Parathyroid adenoma (tissue), 2 donors: ENCODE measurements at regions not wholly inside any gene's neighbourhood (a gene's known extent, or its start where the extent isn't known, plus 50 kb on each side); places are given as distances from the start of the nearest gene placed in this dataset.
"Not testable (repeated sequence)": the region's sequence is repeated elsewhere in the genome, so short reads cannot be mapped to it uniquely, and the experiment has no call there.

Experiments used
- H2AFZ ChIP-seq: fragments of 300-600 bp; sonication (generic); one replicate; pipeline ENCODE4 v1.7.0; 2017; ENCODE audit warnings: antibody characterized with exemption, mild to moderate bottlenecking
- H3K27ac ChIP-seq: fragments of 300-600 bp; sonication (generic); one replicate; pipeline ENCODE4 v1.7.0; 2017
- H3K27me3 ChIP-seq: fragments of 300-600 bp; sonication (generic); one replicate; pipeline ENCODE4 v1.7.0; 2017; ENCODE audit warnings: low read length; ENCODE audit not compliant: control insufficient read depth, insufficient read depth
- H3K36me3 ChIP-seq: fragments of 300-600 bp; sonication (generic); one replicate; pipeline ENCODE4 v1.7.0; 2017; ENCODE audit warnings: low read length; ENCODE audit not compliant: control insufficient read depth, insufficient read depth
- H3K4me1 ChIP-seq: fragments of 300-600 bp; sonication (generic); one replicate; pipeline ENCODE4 v1.7.0; 2017; ENCODE audit warnings: control low read depth
- H3K4me2 ChIP-seq: fragments of 300-600 bp; sonication (generic); one replicate; pipeline ENCODE4 v1.7.0; 2017; ENCODE audit warnings: low read length
- H3K4me3 ChIP-seq: fragments of 300-600 bp; sonication (generic); one replicate; pipeline ENCODE4 v1.7.0; 2017; ENCODE audit warnings: low read depth, low read length
- H3K79me2 ChIP-seq: fragments of 300-600 bp; sonication (generic); one replicate; pipeline ENCODE4 v1.7.0; 2017; ENCODE audit warnings: control low read depth
- H3K9ac ChIP-seq: fragments of 300-600 bp; sonication (generic); one replicate; pipeline ENCODE4 v1.7.0; 2017; ENCODE audit warnings: mild to moderate bottlenecking
- H3K9me3 ChIP-seq: fragments of 300-600 bp; sonication (generic); one replicate; pipeline ENCODE4 v1.7.0; 2017; ENCODE audit warnings: low read length; ENCODE audit not compliant: control insufficient read depth
- CTCF ChIP-seq: fragments of 300-600 bp; sonication (generic); IDR thresholded peaks from one replicate; pipeline ENCODE4 v1.7.0; 2017; ENCODE audit warnings: antibody characterized with exemption, mild to moderate bottlenecking
- donor health status: primary hyperparathyroidism.

GRCh38 chr12:100083308-100083707 lies 59.4 kb downstream of the BLTP3B start:
- no peak overlapping the region for H2AFZ ChIP-seq
- H3K79me2 ChIP-seq = no peaks in the 10 kb centered on the region
- no peaks in the 10 kb centered on the region for H3K4me1 ChIP-seq
- no peaks in the 10 kb centered on the region for H3K36me3 ChIP-seq
- H3K9ac ChIP-seq = no peak overlapping the region
- H3K4me3 ChIP-seq = no peak overlapping the region
- no peaks in the 10 kb centered on the region for H3K27me3 ChIP-seq
- no peaks in the 10 kb centered on the region for H3K9me3 ChIP-seq
- no peak overlapping the region for H3K27ac ChIP-seq
- TF ChIP-seq CTCF = no peak
- no peak overlapping the region for H3K4me2 ChIP-seq

DNA sequence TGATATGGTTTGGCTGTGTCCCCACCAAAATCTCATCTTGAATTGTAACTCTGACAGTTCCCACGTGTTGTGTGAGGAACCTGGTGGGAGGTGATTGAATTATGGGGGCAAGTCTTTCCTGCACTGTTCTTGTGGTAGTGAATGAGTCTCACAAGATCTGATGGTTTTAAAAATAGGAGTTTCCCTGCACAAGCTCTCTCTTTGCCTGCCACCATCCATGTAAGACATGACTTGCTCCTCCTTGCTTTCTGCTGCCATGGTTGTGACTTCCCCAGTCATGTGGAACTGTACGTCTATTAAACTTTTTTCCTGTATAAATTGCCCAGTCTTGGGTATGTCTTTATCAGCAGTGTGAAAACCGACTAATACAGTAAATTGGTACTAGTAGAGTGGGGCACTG lies 63.9 kb downstream of the BLTP3B start:
- H3K4me3 ChIP-seq = not testable (repeated sequence)

GRCh38 chr12:100077367-100077766 lies 65.3 kb downstream of the BLTP3B start:
- no peaks in the 10 kb centered on the region for H3K36me3 ChIP-seq

More for the DNA sequence above, 63.9 kb downstream of the BLTP3B start:
- not testable (repeated sequence) for H3K36me3 ChIP-seq, H3K9me3 ChIP-seq, H3K4me1 ChIP-seq, H3K9ac ChIP-seq, H2AFZ ChIP-seq, H3K27ac ChIP-seq, H3K4me2 ChIP-seq, H3K27me3 ChIP-seq, H3K79me2 ChIP-seq

GRCh38 chr12:100075598-100075997 lies 67.1 kb downstream of the BLTP3B start:
- no peak overlapping the region for H2AFZ ChIP-seq
- H3K79me2 ChIP-seq = no peaks in the 10 kb centered on the region
- no peaks in the 10 kb centered on the region for H3K4me1 ChIP-seq
- H3K4me3 ChIP-seq = no peak overlapping the region
- no peaks in the 10 kb centered on the region for H3K9me3 ChIP-seq
- no peak overlapping the region for H3K27ac ChIP-seq
- H3K9ac ChIP-seq = no peak overlapping the region
- no peaks in the 10 kb centered on the region for H3K27me3 ChIP-seq
- H3K36me3 ChIP-seq = no peaks in the 10 kb centered on the region
- TF ChIP-seq CTCF = no peak
- no peak overlapping the region for H3K4me2 ChIP-seq

More at GRCh38 chr12:100077367-100077766, 65.3 kb downstream of the BLTP3B start:
- TF ChIP-seq CTCF = no peak
- Histone ChIP-seq H3K27me3 (no peaks in the 10 kb centered on the region), H3K4me2 (no peak overlapping the region), H3K9me3 (no peaks in the 10 kb centered on the region), H3K27ac (no peak overlapping the region), H3K9ac (no peak overlapping the region), H3K4me1 (no peaks in the 10 kb centered on the region), H3K4me3 (no peak overlapping the region), H2AFZ (no peak overlapping the region), H3K79me2 (no peaks in the 10 kb centered on the region)

GRCh38 chr12:100069795-100070194 lies 72.9 kb downstream of the BLTP3B start:
- no peaks in the 10 kb centered on the region for H3K9me3 ChIP-seq
- no peaks in the 10 kb centered on the region for H3K4me1 ChIP-seq
- H3K27me3 ChIP-seq = no peaks in the 10 kb centered on the region
- H3K36me3 ChIP-seq = no peaks in the 10 kb centered on the region
- H3K27ac ChIP-seq = no peak overlapping the region
- no peak overlapping the region for H2AFZ ChIP-seq
- H3K4me3 ChIP-seq = no peak overlapping the region
- no peak overlapping the region for H3K9ac ChIP-seq
- H3K4me2 ChIP-seq = no peak overlapping the region
- no peaks in the 10 kb centered on the region for H3K79me2 ChIP-seq
- no peak for TF ChIP-seq CTCF
